Adrenal gland (tissue), 5 donors: ENCODE measurements at regions not wholly inside any gene's neighbourhood (a gene's known extent, or its start where the extent isn't known, plus 50 kb on each side); places are given as distances from the start of the nearest gene placed in this dataset.

Experiments
- POLR2A ChIP-seq, 2 donors: fragments of 450-650 bp; IDR thresholded peaks; one replicate each; pipeline ENCODE4 v1.6.1; 2017; ENCODE audit warnings: antibody characterized with exemption in 2 of 2, mild to moderate bottlenecking in 2 of 2, moderate library complexity in 1 of 2
- TF ChIP-seq, protein P1 (sequence below), 6 experiments: fragments of 450-650 bp in 4 of 6; fragments of 200-600 bp in 2 of 6; sonication (generic) in 1 of 6; IDR thresholded peaks; 1 replicate in 5 of 6; 2 replicates in 1 of 6; pipeline versions ENCODE4 v1.5.1 to v1.8.0; 2016 to 2021; ENCODE audit warnings: antibody characterized with exemption in 6 of 6, mild to moderate bottlenecking in 2 of 6, moderate library complexity in 1 of 6
- donor health status: DM: no; HTN: no; CAD: no.

- TF ChIP-seq POLR2A (IDR thresholded peaks at IDR 0.05) = no peak
- TF ChIP-seq, protein P1, sequence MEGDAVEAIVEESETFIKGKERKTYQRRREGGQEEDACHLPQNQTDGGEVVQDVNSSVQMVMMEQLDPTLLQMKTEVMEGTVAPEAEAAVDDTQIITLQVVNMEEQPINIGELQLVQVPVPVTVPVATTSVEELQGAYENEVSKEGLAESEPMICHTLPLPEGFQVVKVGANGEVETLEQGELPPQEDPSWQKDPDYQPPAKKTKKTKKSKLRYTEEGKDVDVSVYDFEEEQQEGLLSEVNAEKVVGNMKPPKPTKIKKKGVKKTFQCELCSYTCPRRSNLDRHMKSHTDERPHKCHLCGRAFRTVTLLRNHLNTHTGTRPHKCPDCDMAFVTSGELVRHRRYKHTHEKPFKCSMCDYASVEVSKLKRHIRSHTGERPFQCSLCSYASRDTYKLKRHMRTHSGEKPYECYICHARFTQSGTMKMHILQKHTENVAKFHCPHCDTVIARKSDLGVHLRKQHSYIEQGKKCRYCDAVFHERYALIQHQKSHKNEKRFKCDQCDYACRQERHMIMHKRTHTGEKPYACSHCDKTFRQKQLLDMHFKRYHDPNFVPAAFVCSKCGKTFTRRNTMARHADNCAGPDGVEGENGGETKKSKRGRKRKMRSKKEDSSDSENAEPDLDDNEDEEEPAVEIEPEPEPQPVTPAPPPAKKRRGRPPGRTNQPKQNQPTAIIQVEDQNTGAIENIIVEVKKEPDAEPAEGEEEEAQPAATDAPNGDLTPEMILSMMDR (IDR thresholded peaks at IDR 0.05) = no peak
These were observed 204.1 kb upstream of the KLF12 start for GRCh38 chr13:74338341-74338740.
